HG02763 (cell line): ENCODE measurements at regions not wholly inside any gene's neighbourhood (a gene's known extent, or its start where the extent isn't known, plus 50 kb on each side); places are given as distances from the start of the nearest gene placed in this dataset.
"Not testable (repeated sequence)": the region's sequence is repeated elsewhere in the genome, so short reads cannot be mapped to it uniquely, and the experiment has no call there.

Experiments
- ATAC-seq: cut with Tn5 transposase; IDR thresholded peaks from one replicate; pipeline ENCODE4 v1.9.1; 2021; ENCODE audit warnings: mild to moderate bottlenecking, moderate library complexity; ENCODE audit not compliant: unreplicated experiment

- no peak for ATAC-seq
These were observed 390.4 kb downstream of the TMEM38B start for GRCh38 chr9:106084702-106085101.

- ATAC-seq = no peak
These were observed 391.1 kb downstream of the TMEM38B start for GRCh38 chr9:106085479-106085878.

GRCh38 chr9:106092083-106092482, 397.7 kb downstream of the TMEM38B start:
- no peak for ATAC-seq

GRCh38 chr9:106102821-106103220, 408.5 kb downstream of the TMEM38B start:
- no peak for ATAC-seq

GRCh38 chr9:106104887-106105286, 410.5 kb downstream of the TMEM38B start:
- no peak for ATAC-seq

GRCh38 chr9:106106396-106106795, 412.1 kb downstream of the TMEM38B start:
- no peak for ATAC-seq

GRCh38 chr9:106107716-106108115, 413.4 kb downstream of the TMEM38B start:
- no peak for ATAC-seq

- ATAC-seq = not testable (repeated sequence)
These were observed 415.4 kb downstream of the TMEM38B start for GRCh38 chr9:106109706-106110105.

GRCh38 chr9:106110483-106110882, 416.1 kb downstream of the TMEM38B start:
- no peak for ATAC-seq

- no peak for ATAC-seq
These were observed 416.8 kb downstream of the TMEM38B start for GRCh38 chr9:106111039-106111730.

- ATAC-seq = no peak
These were observed 418.6 kb downstream of the TMEM38B start for GRCh38 chr9:106112935-106113334.

- no peak for ATAC-seq
These were observed 424.8 kb downstream of the TMEM38B start for GRCh38 chr9:106119176-106119575.

- no peak for ATAC-seq
These were observed 425.7 kb downstream of the TMEM38B start for GRCh38 chr9:106120071-106120470.

- ATAC-seq = no peak
These were observed 433.4 kb downstream of the TMEM38B start for GRCh38 chr9:106127776-106128175.

GRCh38 chr9:106130374-106130773, 436.0 kb downstream of the TMEM38B start:
- ATAC-seq = no peak

GRCh38 chr9:106143781-106144180, 449.4 kb downstream of the TMEM38B start:
- no peak for ATAC-seq

GRCh38 chr9:106146066-106146840, 451.9 kb downstream of the TMEM38B start:
- ATAC-seq = no peak

GRCh38 chr9:106146886-106147285, 452.5 kb downstream of the TMEM38B start:
- ATAC-seq = no peak

- no peak for ATAC-seq
These were observed 455.6 kb downstream of the TMEM38B start for GRCh38 chr9:106149956-106150355.

GRCh38 chr9:106156465-106156864, 462.1 kb downstream of the TMEM38B start:
- no peak for ATAC-seq

- ATAC-seq = no peak
These were observed 477.9 kb downstream of the TMEM38B start for GRCh38 chr9:106172265-106172664.

- ATAC-seq = no peak
These were observed 480.0 kb downstream of the TMEM38B start for GRCh38 chr9:106174346-106174745.
